ENCODE measurements at regions not wholly inside any gene's neighbourhood (a gene's known extent, or its start where the extent isn't known, plus 50 kb on each side); places are given as distances from the start of the nearest gene placed in this dataset.

GRCh38 chr5:153299891-153300290, 190.6 kb upstream of the GRIA1 start (continued):
- TF ChIP-seq YY1 (IDR thresholded peaks at IDR 0.05; ENCODE audit: extremely low read depth, insufficient replicate concordance, low read depth, low read length): no peak
- TF ChIP-seq ATF3 (IDR thresholded peaks at IDR 0.05): no peak
- no peak for TF ChIP-seq POLR2AphosphoS5 (IDR thresholded peaks at IDR 0.05; ENCODE audit: low read depth, low read length)

DNA sequence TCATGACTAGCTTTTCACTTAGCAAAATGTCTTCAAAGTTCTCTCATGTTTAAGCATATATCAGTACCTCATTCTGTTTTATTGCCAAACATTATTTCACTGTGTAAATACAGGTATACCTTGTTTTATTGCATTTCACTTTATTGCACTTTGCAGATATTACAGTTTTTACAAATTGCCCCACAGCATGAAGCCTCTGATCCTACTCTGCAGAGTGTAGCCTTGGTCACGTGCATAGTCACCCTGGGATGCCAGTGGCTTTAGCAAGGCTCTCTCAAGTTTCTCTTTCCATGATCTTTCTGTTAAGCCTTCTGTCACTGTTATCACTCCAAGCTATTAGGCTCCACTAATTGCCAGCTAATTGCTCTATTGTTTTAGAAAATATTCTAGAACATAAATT, 182.2 kb upstream of the GRIA1 start:
- Histone ChIP-seq H3K9ac (ENCODE audit: low read length) (no peak overlapping the region), H3K4me3 (replicated peaks in 1 of 2; ENCODE audit: low read depth in 1 of 2, low read length in 2 of 2) (no peak overlapping the region), H3K4me2 (ENCODE audit: low read length) (no peak overlapping the region), H4K20me1 (ENCODE audit: insufficient read depth) (no peaks in the 10 kb centered on the region), H3K9me2 (ENCODE audit: insufficient read depth) (no peaks in the 10 kb centered on the region), H2AFZ (ENCODE audit: low read depth, low read length, poor library complexity, severe bottlenecking) (no peak overlapping the region), H3K4me1 (ENCODE audit: control insufficient read depth in 1 of 2, insufficient read depth in 2 of 2, low read length in 2 of 2) (no peaks in the 10 kb centered on the region), H3K9me3 (ENCODE audit: control insufficient read depth in 1 of 2, insufficient read depth in 1 of 2, low read depth in 1 of 2, low read length in 2 of 2) (no peaks in the 10 kb centered on the region), H3K27ac (ENCODE audit: low read depth, low read length) (no peak overlapping the region), H3K79me2 (ENCODE audit: insufficient read depth, low read length) (no peaks in the 10 kb centered on the region), H3K36me3 (ENCODE audit: control insufficient read depth in 1 of 2, insufficient read depth in 2 of 2, low read length in 2 of 2) (no peaks in the 10 kb centered on the region), H3K27me3 (ENCODE audit: insufficient read depth, low read length) (no peaks in the 10 kb centered on the region)
- TF ChIP-seq ZFX (IDR thresholded peaks at IDR 0.05) (no peak), CEBPB (IDR thresholded peaks at IDR 0.05; ENCODE audit: low read depth) (no peak), SIN3A (IDR thresholded peaks at IDR 0.05; ENCODE audit: low read depth) (no peak)
- CTCF ChIA-PET: no interaction called here
- intact Hi-C loops (cut with micrococcal nuclease): no loop called here
- DNase-seq (ENCODE audit: low read depth, low spot score) (no peak), ATAC-seq (no peak)
- POLR2A ChIA-PET: no interaction called here
- RAD21 ChIA-PET (ENCODE audit: low non-redundant PET in 1 of 2, low total read pairs in 2 of 2, uncharacterized antibody in 2 of 2, unreplicated experiment in 2 of 2): no interaction called here
- BruUV-seq (replicated peaks): no TSS peak

DNA sequence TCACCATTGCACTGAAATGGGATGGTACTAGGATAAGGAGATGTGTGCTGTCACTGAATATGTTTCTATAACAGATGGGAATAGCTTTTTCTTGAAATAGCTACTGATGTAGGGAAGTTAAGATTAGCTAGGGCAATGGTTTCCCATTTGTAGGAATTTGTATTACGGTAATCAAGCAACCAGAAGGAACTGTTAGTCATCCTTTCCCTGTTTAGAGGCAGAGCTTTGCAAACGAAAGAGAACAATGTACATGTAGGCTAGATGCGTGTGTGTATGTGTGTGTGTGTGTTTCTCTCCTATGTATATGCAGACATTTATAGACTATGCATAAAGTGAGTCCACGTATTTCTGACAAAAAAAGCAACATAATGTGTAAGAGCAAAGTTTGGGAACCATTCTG, 171.9 kb upstream of the GRIA1 start:
- Histone ChIP-seq H3K4me3 (replicated peaks in 1 of 2; ENCODE audit: low read depth in 1 of 2, low read length in 2 of 2) (no peak overlapping the region), H3K4me2 (ENCODE audit: low read length) (no peak overlapping the region), H3K4me1 (ENCODE audit: control insufficient read depth in 1 of 2, insufficient read depth in 2 of 2, low read length in 2 of 2) (no peaks in the 10 kb centered on the region), H3K9ac (ENCODE audit: low read length) (no peak overlapping the region), H4K20me1 (ENCODE audit: insufficient read depth) (no peaks in the 10 kb centered on the region), H3K27me3 (ENCODE audit: insufficient read depth, low read length) (no peaks in the 10 kb centered on the region), H3K9me3 (ENCODE audit: control insufficient read depth in 1 of 2, insufficient read depth in 1 of 2, low read depth in 1 of 2, low read length in 2 of 2) (no peaks in the 10 kb centered on the region), H3K79me2 (ENCODE audit: insufficient read depth, low read length) (no peaks in the 10 kb centered on the region), H3K9me2 (ENCODE audit: insufficient read depth) (no peaks in the 10 kb centered on the region), H3K27ac (ENCODE audit: low read depth, low read length) (no peak overlapping the region), H3K36me3 (ENCODE audit: control insufficient read depth in 1 of 2, insufficient read depth in 2 of 2, low read length in 2 of 2) (no peaks in the 10 kb centered on the region), H2AFZ (ENCODE audit: low read depth, low read length, poor library complexity, severe bottlenecking) (no peak overlapping the region)
- ChIA-PET RAD21 (ENCODE audit: low non-redundant PET in 1 of 2, low total read pairs in 2 of 2, uncharacterized antibody in 2 of 2, unreplicated experiment in 2 of 2) (no interaction called here), CTCF (no interaction called here), POLR2A (no interaction called here)
- DNase-seq (ENCODE audit: low read depth, low spot score) (no peak), ATAC-seq (no peak)
- BruUV-seq (replicated peaks): no TSS peak
- TF ChIP-seq RAD21 (IDR thresholded peaks at IDR 0.05; ENCODE audit: low read depth): no peak
- no peak for TF ChIP-seq SRF (IDR thresholded peaks at IDR 0.05; ENCODE audit: low read depth)
- TF ChIP-seq ZFX (IDR thresholded peaks at IDR 0.05): no peak
- no peak for TF ChIP-seq EGR1 (IDR thresholded peaks at IDR 0.05; ENCODE audit: low read depth)
- intact Hi-C loops (cut with micrococcal nuclease): no loop called here
